ENCODE measurements at regions not wholly inside any gene's neighbourhood (a gene's known extent, or its start where the extent isn't known, plus 50 kb on each side); places are given as distances from the start of the nearest gene placed in this dataset.

GRCh38 chr5:29777373-29777772 is 1416.1 kb upstream of the CDH6 start:
- DNase-seq: no peak

GRCh38 chr5:29770936-29771335 is 1422.5 kb upstream of the CDH6 start:
- no peak for DNase-seq

- DNase-seq: no peak
Observed at GRCh38 chr5:29769474-29769873, 1424.0 kb upstream of the CDH6 start.

GRCh38 chr5:29758986-29759421 is 1434.5 kb upstream of the CDH6 start:
- DNase-seq: no peak

GRCh38 chr5:29750453-29750852 is 1443.0 kb upstream of the CDH6 start:
- no peak for DNase-seq

- no peak for DNase-seq
Observed at GRCh38 chr5:29744618-29745017, 1448.9 kb upstream of the CDH6 start.

GRCh38 chr5:29720954-29721353 is 1472.5 kb upstream of the CDH6 start:
- no peak for DNase-seq

GRCh38 chr5:29719171-29719570 is 1474.3 kb upstream of the CDH6 start:
- no peak for DNase-seq

GRCh38 chr5:29715167-29715566 is 1478.3 kb upstream of the CDH6 start:
- no peak for DNase-seq

GRCh38 chr5:29702875-29703274 is 1490.6 kb upstream of the CDH6 start:
- no peak for DNase-seq

- DNase-seq: no peak
Observed at GRCh38 chr5:29701600-29701999, 1491.9 kb upstream of the CDH6 start.

GRCh38 chr5:29697785-29698414 is 1495.6 kb upstream of the CDH6 start:
- DNase-seq: no peak

- DNase-seq: no peak
Observed at GRCh38 chr5:29697278-29697677, 1496.2 kb upstream of the CDH6 start.

GRCh38 chr5:29672678-29673077 is 1520.8 kb upstream of the CDH6 start:
- no peak for DNase-seq

GRCh38 chr5:29662876-29663275 is 1530.6 kb upstream of the CDH6 start:
- no peak for DNase-seq

- no peak for DNase-seq
Observed at GRCh38 chr5:29654954-29655353, 1538.5 kb upstream of the CDH6 start.

- DNase-seq: no peak
Observed at GRCh38 chr5:29649321-29649720, 1544.2 kb upstream of the CDH6 start.

GRCh38 chr5:29642601-29643000 is 1550.9 kb upstream of the CDH6 start:
- DNase-seq: no peak

- no peak for DNase-seq
Observed at GRCh38 chr5:29614206-29614605, 1579.3 kb upstream of the CDH6 start.

GRCh38 chr5:29588236-29588635 is 1605.2 kb upstream of the CDH6 start:
- no peak for DNase-seq

GRCh38 chr5:29587832-29588231 is 1605.7 kb upstream of the CDH6 start:
- no peak for DNase-seq

- no peak for DNase-seq
Observed at GRCh38 chr5:29568028-29568427, 1625.5 kb upstream of the CDH6 start.

- DNase-seq: no peak
Observed at GRCh38 chr5:29561564-29561963, 1631.9 kb upstream of the CDH6 start.

GRCh38 chr5:29550523-29550922 is 1643.0 kb upstream of the CDH6 start:
- DNase-seq: no peak

GRCh38 chr5:29548262-29548661 is 1645.2 kb upstream of the CDH6 start:
- no peak for DNase-seq

All from NCI-H2029 treated with DMSO at 0.1 percent for 48 hours (cell line).